Stimulated activated CD4-positive, alpha-beta T cell treated with anti-CD3 and anti-CD28 coated beads, Interleukin-12 subunit alpha, Interleukin-12 subunit beta, amount 100 ng/mL, for 24 hours (primary cell): ENCODE measurements at regions not wholly inside any gene's neighbourhood (a gene's known extent, or its start where the extent isn't known, plus 50 kb on each side); places are given as distances from the start of the nearest gene placed in this dataset.

Experiments used
- DNase-seq, 2 experiments: peaks; one replicate each; pipeline ENCODE4 v3.0.0-alpha.2; 2020; ENCODE audit warnings: low read depth in 2 of 2

DNA sequence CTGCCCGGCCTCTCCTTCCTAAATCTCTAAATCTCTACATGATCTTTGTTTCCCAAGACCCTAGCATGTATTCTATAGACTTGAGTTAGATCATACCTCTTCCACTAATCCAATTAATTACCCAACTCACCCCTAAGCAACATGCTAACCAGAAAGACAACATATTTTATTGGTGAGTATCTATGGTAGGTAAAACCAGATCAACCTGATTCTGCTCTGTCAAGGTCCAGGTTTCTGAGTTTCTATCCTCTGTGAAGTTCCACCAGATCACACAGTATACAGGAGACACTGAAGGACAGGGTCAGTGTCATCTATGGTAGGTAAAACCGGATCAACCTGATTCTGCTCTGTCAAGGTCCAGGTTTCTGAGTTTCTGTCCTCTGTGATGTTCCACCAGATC, 363.2 kb upstream of the MARCKS start:
- no peak for DNase-seq

DNA sequence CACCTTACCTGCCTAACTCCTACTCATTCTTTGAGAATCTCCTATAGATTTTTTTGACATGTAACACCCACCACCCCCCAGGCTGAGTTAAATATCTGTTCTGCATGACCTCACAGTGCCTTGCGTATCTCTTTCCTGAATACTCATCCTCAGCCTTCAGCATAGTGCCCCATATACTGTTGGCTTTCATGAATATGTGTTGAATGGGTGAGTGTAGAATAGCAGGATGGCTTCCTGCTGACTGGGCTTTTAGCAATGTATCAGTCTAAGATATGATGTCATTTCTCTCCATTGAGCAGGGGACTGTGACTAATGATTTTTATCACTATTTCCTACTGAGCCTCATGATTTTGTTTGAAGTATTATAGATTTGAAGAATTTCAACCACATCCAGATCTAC, 361.6 kb upstream of the MARCKS start:
- DNase-seq, result no peak

DNA sequence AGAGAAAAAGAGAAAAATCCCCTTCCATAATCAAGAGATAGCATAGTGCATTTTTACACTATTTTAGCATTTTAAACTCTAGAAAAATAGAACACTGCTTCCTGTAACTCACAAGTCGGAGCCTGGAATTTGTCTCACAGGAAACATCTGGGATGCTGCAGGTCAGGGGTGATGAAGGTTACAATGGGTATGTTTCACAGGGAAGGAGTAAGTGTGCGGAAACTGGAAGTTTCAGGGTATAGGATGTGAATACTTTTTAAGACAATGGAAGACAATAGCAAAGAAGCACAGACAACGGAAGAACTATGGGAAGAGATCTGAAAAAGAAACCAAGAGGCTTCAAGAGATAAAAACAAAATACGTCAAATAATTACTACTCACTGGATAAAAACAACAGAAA, 361.0 kb upstream of the MARCKS start:
- no peak for DNase-seq

DNA sequence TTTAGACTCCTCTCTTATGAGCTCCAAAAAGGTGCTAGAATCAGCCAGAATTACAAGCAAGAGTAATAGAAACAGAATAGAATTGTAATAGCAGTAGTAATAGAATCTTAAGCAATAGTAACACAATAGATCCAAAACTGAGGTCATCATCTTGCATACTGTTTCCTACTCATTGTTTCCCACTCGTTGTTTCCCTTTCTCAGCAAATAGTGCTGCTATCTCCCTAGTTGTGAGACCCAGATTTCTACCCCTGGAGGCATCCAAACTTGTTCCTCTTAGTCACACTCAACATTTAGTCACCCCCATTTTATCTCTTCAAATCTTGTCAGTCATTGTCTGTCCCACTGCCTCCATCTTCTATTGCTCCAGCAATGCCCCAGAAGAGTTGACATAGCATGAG, 356.9 kb upstream of the MARCKS start:
- DNase-seq, result no peak

DNA sequence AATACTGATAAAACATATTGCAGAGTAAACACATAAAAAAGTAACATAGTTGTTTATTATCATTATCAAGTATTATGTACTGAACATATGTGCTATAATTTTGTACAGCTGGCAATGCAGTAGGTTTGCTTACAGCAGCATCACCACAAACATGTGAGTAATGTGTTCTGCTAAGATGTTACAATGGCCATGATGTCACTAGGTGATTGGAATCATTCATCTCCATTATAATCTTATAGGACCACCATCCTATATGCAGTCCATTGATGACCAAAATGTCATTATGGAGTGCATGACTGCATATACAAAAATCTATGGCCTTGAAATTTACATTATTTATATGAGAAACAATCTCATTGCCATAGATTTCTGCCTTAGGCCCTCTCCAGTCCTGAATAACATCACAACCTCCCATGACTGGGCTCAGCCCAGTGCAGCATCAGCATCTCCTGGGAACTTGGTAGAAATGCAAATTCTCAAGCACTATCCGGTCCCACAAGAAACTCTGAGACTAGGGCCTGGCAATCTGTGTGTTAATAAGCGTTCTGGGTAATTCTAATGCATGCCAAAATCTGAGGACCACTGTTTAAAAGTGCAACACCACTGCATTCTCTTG, 352.0 kb upstream of the MARCKS start:
- no peak for DNase-seq

DNA sequence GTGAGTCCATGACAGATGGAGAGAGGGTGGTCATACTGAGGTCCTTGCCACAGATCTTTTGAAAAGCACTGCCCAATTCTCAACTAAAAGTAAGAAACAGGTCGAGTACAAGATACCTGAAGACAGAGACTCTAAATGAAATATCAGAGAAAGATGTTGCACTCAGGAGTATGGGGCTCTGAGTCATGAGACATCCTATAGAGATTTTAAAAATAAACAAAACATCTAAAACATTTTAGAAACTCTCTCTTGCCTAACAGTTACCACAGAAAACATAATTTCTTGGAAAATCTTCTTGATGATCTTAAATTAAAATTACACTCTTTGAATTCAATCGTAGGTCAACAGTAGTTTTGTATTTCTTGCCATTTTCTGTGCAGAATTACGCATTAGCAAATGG, 348.9 kb upstream of the MARCKS start:
- no peak for DNase-seq

DNA sequence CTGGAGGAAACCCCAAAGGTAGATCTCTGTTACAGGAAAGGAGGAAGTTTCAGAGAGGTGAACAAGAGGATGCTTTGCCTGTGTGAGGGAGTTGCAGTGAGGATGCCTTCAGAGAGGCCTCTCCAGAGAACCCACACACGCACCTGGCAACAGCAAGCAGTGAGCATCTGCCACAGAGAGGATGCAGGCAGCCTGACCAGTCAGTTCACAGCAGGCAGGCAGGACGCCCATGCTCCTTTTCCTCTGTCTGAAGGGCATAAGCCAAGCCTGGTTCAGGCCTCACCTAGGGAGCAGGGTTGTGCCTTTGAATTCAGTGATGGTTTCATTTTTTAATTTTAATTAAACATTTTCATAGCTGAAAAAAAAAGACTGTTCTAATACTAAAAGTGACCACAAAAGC, 346.0 kb upstream of the MARCKS start:
- no peak for DNase-seq

DNA sequence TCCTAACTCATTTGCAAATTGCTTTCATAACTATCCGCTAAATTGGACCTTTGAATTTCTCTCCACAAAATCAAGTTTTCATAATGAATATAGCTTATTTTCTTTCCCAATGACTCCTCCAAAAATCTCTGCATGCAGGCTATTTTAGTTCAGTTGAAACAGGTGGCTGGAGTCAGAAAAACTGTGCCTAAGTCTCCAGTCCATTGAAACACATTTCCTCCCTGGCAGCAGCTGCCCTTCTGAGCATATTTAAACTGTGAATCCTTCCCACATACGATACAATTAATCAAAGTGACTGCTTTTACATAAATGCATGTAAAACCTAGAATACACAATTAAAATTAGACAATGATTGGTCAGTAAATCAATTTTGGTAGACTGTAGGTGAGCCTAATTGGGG, 344.6 kb upstream of the MARCKS start:
- no peak for DNase-seq

DNA sequence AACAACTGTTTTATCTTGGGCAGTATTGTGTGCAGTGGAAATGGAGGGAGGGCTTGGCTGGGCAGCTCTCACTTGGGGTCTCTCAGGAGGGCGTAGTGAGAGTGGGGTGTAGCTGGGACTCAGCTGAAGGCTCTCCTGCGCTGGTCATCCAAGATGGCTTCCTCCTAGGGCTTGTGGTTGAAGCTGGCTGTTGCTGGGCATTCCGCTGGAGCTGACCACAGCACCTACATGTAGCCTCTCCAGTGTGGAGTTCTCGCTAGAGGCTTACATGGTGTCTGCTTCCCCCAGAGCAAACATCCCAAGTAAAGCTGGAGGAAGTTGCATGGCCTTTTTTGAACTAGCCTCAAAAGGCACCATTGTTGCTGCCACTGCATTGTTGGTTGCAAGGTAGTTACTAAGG, 344.1 kb upstream of the MARCKS start:
- DNase-seq, result no peak

DNA sequence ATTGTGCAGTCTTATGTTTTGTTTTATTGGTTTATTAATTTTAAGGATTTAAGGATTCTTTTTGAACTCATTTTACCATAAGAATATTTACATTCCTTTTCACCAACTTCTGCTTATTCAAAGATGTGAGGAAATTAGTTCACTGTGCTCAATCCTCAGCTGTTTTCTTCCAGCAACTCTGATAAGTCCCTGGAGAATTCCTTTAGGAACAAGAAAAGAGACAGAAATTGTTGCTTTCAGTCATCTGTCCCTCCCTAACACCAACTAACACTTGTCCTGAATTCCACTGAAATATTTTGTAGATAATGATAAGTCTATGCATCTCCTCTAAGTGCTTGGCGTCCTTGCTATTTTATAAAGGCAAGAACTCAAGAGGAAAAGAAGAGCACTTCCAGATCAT, 334.8 kb upstream of the MARCKS start:
- DNase-seq, result no peak

DNA sequence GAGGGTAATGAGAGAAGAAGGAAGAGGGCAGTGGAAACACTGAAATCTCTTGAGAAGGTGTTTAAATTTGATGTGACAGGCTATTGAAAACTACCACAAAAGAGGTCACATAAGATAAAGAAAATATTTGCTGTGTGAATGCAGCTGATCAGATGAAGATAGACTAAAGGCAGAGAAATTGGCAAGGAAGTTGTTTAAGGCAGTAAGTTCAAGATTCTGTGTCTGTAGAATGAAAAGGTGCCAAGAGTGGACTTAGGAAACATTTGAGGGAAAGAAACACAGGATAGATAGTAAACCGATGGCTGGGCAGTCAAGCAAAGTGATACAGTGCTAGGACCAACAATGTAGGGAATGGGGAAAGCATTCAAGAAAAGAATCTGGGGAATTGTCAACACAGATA, 332.3 kb upstream of the MARCKS start:
- no peak for DNase-seq

DNA sequence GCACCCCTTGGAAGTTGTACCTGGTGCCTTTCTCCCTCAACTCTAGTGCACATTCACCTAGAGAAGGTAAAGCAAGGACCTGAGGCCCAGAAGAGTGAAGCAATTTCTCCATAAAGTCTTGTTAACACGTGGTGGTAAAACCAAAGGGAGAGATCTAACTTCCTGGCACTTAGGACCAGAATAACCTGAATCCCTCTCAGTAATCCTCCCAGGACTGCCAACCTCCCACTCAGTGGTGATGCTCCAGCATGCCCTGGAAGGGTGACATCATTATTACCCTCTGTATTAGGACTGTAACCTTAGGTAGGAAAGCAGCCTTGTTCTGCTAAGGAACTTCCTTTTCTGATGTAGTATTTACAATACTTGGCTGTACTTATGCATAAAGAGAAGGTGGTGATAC, 330.6 kb upstream of the MARCKS start:
- no peak for DNase-seq

DNA sequence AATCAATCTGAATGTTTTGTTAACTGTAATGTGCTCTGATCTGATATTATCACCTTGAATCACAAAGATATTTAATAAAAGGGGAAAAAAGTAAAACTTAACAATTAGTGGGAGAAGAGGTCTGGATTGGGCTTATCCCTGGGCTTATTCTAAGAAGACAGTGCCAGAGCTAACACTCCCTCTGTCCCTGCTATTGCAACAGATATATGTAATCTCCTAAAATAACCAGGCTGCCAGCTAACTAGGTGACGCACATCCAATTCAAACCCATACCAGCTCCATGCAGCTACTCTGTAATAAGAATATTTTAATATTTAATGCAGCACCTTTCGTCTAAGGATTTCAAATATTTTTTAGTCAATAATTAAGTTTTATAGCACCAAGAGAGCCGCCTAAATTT, 330.1 kb upstream of the MARCKS start:
- DNase-seq, result no peak

DNA sequence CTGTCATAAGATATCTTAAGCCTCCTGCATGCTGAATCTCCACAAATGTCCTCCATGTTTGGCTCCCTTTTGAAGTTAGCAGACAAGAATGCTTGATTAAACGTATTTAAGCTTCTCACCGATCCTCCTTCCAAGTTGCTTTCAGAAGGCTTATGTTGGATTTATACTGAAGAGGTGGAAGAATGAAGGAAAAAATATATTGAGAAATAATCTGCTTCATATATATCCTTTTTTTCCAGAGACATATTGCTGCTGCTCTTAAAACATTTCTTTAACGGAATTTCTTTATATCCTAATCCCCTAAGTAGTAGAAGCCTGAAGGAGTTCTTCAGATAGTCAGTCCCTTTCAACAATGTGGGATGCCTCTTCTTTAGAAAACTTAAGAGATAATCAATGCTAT, 329.0 kb upstream of the MARCKS start:
- DNase-seq, result no peak

DNA sequence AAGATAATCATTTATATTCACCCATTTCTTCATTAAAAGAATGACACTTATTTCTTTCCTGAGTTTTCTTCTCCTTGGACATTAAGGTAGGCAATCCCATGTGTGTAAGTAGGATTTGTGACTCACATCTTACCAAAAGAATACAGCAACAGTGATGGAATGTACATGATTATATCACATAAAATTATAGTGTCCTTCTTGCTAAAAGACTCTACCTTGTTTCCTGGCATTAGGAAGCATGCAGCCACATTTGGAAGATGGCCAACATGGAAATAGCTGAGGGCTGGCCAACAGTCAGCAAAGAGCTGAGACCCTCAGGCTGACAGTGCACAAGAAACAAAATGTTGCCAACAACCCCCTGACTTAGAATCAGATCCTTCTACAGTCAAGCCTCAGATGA, 327.9 kb upstream of the MARCKS start:
- DNase-seq, result no peak

DNA sequence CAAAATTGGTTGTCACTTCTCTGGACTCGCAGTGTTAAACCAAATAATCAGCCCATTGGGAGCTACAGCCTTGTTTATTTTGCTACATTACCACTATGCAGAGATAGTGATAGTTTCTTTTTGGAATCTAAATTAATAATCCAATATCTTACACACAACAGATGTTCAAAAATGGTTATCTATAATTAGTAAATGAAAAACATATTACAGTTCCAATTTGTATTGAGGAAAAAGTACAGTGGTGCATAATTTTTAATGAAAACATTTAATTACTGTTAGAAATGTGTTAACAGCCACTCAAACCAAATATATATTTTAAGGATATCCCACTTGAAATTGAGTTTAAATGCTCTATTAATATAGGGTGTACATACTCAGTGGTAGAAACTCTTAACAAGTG, 327.3 kb upstream of the MARCKS start:
- DNase-seq, result no peak

DNA sequence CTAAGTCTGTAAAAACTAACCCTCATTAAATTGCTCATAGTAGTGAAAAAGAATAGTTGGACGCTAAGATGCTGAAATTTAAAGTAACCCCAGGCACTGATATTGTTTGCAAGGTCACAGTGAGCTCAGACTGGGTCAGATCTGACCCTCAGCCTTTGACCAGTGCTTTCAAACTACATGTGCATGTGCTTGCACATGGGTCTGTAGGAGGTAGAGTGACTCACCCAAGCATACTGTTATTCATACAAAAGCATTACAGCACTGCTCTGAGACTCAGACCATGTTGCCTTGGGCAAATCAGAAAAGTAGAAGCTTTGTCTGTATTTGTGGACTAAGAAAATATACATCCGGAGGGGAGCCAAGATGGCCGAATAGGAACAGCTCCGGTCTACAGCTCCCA, 326.4 kb upstream of the MARCKS start:
- no peak for DNase-seq

DNA sequence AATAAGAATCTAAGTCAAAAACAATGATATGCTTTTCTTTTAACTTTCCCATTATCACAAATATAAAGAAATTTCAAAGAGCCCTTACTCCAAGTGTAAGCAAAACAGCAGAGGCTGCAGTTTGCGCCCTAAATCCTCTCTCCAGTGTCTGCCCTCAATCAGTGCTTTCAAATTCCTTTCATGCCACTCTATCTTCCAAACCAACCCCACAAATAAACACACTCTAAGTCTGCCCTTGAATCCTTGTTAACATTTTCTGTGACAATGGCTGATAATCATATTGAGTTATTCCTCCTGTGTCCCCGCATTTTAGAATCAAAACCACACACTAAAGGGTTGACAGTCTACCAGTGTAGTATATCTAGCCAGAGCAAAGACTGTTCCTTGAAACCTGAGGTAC, 317.9 kb upstream of the MARCKS start:
- DNase-seq, result no peak

DNA sequence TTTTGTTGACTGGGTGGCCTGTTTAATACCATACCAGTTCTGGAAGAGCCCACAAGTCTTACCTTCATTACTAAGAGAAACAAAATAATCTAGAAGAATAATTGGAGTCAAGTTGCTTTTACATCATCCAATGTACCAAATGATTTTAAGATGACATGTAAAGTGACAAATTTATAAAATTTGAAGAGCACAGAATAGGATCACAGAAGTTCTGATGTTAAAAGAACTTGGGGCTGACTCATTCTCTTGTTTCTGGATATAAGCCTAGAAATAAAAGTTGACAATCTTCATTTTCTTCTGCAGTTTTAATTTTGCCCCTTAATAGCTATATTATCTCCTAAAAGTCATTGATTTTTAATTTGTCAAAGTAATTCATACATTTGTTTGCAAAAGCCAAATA, 317.5 kb upstream of the MARCKS start:
- DNase-seq, result no peak

DNA sequence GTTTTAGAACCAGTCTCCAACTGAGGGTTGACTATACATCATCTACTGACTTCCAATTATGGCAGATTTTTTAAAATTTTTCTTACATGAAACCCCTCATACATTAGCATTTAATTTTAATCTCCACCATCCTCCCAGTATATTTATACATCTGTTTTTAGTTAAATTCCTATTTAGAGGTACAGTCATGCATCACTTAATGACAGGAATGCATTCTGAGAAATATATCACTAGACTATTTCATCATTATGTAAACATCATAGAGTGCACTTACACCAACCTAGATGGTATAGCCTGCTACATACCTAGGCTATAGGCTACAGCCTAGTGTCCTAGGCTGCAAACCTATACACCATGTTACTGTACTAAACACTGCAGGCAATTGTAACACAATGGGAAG, 316.7 kb upstream of the MARCKS start:
- no peak for DNase-seq

DNA sequence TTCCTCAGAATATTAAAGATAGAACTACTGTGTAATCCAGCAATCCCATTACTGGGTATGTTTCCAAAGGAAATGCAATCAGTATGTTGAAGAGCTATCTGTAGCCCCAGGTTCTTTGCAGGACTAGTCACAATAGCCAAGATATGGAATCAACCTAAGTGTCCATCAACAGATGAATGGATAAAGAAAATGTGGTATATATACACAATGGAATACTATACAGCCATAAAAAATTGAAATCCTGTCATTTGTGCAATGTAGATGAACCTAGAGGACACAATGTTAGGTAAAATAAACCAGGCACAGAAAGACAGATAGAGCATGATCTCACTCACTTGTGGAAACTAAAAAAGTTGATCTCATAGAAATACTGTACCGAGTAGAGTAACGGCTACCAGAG, 306.0 kb upstream of the MARCKS start:
- no peak for DNase-seq

DNA sequence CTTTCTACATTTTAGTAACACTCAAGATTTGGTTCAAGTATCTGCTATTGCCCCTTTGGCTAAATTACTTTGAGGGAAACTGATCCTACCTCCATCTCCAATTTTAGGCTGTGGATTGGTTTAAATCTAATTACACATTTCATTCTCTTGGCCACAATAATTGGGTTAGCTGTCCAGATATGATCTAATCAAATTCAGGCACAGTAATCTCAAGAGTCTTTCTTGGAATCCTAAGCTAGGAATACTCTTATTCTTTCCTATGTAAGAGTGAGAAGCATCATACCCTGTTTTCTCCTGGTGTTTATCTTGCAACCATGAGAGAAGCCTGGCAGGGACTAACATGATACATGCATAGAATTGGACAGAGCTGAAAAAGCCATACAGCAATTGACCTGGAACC, 300.4 kb upstream of the MARCKS start:
- no peak for DNase-seq

DNA sequence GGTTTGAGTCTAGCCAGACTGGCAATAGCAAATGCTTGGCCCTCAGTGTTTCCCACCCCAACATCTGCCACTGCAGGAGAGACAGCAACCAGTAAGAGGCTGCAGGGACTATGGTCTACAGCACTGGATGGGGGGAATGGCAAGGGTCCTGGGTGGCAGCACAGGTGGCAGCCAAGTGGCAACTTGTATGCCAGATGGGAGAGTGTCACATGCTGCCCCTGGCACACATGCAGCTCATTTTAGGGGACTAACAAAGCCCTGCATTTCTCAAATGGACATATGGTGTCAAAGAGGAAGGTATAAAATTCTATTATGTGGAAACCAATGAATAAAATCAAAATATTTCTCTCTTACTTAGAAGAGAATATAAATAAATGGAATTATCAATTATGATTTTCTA, 298.7 kb upstream of the MARCKS start:
- DNase-seq, result no peak

DNA sequence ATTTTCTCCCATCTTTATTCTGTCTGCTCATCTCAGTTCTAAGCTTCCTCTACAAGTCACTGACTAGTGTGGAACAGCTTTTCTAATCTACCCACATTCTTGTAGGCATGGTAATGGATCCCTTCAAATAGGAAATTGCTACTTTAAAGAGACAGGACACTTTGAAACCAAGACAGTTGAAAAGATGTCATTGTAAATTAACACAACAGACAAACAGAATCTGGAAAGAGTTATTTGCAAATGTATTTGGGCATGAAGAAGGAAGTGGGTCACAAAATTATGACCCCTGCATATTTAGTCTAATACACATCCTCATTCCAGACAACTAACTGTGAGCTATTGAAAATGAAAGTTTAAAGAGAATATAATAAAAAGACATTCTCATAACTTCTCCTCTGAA, 298.2 kb upstream of the MARCKS start:
- no peak for DNase-seq

DNA sequence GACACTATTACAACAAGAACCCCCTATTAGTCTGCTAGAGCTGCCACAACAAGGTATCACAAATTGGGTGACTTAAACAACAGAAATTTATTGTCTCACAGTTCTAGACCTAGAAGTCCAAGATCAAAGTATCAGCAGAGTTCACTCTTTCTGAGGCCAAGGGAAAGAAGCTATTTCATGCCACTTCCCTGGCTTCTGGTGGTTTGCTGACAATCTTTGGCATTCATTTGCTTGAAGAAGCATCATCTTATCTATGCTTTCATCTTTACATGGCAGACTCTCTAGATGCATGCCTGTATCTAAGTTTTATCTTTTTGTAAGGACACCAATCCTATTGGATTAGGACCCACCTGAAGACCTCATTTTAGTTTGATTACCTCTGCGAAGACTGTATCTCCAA, 296.8 kb upstream of the MARCKS start:
- no peak for DNase-seq
